ENCODE measurements at regions not wholly inside any gene's neighbourhood (a gene's known extent, or its start where the extent isn't known, plus 50 kb on each side); places are given as distances from the start of the nearest gene placed in this dataset.

DNA sequence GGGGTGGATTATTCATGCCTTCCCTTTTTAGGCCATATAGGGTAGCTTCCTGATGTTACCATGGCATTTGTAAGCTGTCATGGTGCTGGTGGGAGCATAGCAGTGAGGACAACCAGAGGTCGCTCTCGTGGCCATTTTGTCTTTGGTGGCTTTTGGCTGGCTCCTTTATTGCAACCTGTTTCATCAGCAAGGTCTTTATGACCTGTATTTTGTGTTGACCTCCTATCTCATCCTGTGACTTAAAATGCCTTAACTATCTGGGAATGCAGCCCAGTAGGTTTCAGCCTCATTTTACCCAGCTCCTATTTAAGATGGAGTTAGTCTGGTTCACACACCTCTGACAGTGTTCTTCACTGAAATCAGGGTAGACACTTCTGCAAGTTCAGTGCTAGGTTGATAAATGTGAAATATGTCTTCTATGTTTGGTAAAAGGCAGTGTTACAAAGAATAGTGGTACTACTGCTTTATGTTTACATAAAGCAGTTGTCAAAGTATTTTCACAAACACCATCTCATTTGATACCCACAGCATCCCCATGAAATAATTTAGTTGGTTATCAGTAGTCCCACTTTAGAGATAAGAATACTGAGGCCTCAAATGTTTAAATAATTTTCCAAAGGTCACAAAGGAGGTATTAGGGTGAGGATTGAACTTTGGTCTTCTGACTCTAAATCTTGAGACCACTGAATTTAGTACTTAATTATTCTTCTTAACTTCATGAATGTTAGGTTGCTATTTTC lies 77.1 kb upstream of the C4orf54 start:
- TF ChIP-seq, protein P1, sequence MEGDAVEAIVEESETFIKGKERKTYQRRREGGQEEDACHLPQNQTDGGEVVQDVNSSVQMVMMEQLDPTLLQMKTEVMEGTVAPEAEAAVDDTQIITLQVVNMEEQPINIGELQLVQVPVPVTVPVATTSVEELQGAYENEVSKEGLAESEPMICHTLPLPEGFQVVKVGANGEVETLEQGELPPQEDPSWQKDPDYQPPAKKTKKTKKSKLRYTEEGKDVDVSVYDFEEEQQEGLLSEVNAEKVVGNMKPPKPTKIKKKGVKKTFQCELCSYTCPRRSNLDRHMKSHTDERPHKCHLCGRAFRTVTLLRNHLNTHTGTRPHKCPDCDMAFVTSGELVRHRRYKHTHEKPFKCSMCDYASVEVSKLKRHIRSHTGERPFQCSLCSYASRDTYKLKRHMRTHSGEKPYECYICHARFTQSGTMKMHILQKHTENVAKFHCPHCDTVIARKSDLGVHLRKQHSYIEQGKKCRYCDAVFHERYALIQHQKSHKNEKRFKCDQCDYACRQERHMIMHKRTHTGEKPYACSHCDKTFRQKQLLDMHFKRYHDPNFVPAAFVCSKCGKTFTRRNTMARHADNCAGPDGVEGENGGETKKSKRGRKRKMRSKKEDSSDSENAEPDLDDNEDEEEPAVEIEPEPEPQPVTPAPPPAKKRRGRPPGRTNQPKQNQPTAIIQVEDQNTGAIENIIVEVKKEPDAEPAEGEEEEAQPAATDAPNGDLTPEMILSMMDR (IDR thresholded peaks at IDR 0.05) = no peak
- TF ChIP-seq POLR2A (IDR thresholded peaks at IDR 0.05) = no peak

All from breast epithelium (tissue), 3 donors.